ENCODE measurements at regions not wholly inside any gene's neighbourhood (a gene's known extent, or its start where the extent isn't known, plus 50 kb on each side); places are given as distances from the start of the nearest gene placed in this dataset.

DNA sequence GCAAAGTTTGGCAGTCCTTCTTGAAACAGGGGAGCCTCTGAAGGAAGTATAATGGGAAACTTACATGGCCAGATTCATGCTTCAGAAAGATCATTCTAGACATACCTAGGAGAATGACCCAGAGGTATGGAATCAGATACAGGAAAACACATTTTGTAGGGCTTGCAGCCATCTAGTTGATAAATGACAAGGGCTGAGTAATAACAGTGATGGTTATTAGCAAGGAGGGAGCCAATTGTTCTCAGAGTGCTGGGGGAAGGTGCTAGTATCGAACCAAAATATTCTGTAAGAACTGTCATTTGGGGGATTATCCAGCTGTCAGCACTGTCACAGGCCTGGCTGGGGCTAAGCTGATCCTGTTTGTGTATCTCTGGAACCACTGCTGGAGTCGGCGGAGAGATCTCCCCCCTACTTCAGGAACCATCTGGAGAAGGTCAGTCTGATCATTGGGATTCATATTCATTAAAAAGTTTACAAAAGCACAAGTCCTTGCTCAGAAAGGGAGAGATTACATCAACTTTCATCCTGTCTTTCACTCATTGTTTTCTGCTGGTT, 113.8 kb upstream of the THSD7B start:
- TF ChIP-seq, protein P1, sequence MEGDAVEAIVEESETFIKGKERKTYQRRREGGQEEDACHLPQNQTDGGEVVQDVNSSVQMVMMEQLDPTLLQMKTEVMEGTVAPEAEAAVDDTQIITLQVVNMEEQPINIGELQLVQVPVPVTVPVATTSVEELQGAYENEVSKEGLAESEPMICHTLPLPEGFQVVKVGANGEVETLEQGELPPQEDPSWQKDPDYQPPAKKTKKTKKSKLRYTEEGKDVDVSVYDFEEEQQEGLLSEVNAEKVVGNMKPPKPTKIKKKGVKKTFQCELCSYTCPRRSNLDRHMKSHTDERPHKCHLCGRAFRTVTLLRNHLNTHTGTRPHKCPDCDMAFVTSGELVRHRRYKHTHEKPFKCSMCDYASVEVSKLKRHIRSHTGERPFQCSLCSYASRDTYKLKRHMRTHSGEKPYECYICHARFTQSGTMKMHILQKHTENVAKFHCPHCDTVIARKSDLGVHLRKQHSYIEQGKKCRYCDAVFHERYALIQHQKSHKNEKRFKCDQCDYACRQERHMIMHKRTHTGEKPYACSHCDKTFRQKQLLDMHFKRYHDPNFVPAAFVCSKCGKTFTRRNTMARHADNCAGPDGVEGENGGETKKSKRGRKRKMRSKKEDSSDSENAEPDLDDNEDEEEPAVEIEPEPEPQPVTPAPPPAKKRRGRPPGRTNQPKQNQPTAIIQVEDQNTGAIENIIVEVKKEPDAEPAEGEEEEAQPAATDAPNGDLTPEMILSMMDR (IDR thresholded peaks at IDR 0.05), result no peak
- TF ChIP-seq EP300 (IDR thresholded peaks at IDR 0.05), result no peak
- TF ChIP-seq POLR2A (IDR thresholded peaks at IDR 0.05), result no peak

All from gastroesophageal sphincter (tissue), 3 donors.